ENCODE measurements at regions not wholly inside any gene's neighbourhood (a gene's known extent, or its start where the extent isn't known, plus 50 kb on each side); places are given as distances from the start of the nearest gene placed in this dataset.

- no peak overlapping the region for H3K27ac ChIP-seq (ENCODE audit: low read depth, low read length)
- no peaks in the 10 kb centered on the region for H3K4me1 ChIP-seq (ENCODE audit: control insufficient read depth, low read length)
- no peak for TF ChIP-seq CTCF (IDR thresholded peaks at IDR 0.05; ENCODE audit: low read depth, low read length, poor library complexity, severe bottlenecking)
- TF ChIP-seq EZH2phosphoT487 (IDR thresholded peaks at IDR 0.05; ENCODE audit: borderline replicate concordance, low read length) = no peak
- H3K4me2 ChIP-seq (ENCODE audit: low read length) = no peak overlapping the region
- no peak overlapping the region for H3K4me3 ChIP-seq (ENCODE audit: low read length)
- no peaks in the 10 kb centered on the region for H3K79me2 ChIP-seq (ENCODE audit: control insufficient read depth, low read length)
- H4K20me1 ChIP-seq (ENCODE audit: control insufficient read depth, insufficient read depth, low read depth, low read length) = no peaks in the 10 kb centered on the region
- no peaks in the 10 kb centered on the region for H3K9me3 ChIP-seq (ENCODE audit: control insufficient read depth, insufficient read depth, low read length)
- peaks cover 17% of the 10 kb centered on the region for H3K27me3 ChIP-seq (ENCODE audit: control insufficient read depth, low read length)
- H3F3A ChIP-seq (ENCODE audit: control insufficient read depth, insufficient read depth) = no peaks in the 10 kb centered on the region
- no peaks in the 10 kb centered on the region for H3K36me3 ChIP-seq (ENCODE audit: control insufficient read depth, low read length)
- H3K9me2 ChIP-seq (replicated peaks; ENCODE audit: control insufficient read depth, low read length) = no peaks in the 10 kb centered on the region
These were observed 58.4 kb upstream of the NLRP1 start for GRCh38 chr17:5642752-5643151.

- Histone ChIP-seq H3K27ac (ENCODE audit: low read depth, low read length) (no peak overlapping the region), H3K4me1 (ENCODE audit: control insufficient read depth, low read length) (no peaks in the 10 kb centered on the region), H3K4me3 (ENCODE audit: low read length) (no peak overlapping the region), H3K9me2 (replicated peaks; ENCODE audit: control insufficient read depth, low read length) (no peaks in the 10 kb centered on the region), H3K79me2 (ENCODE audit: control insufficient read depth, low read length) (no peaks in the 10 kb centered on the region), H3K4me2 (ENCODE audit: low read length) (no peak overlapping the region), H3F3A (ENCODE audit: control insufficient read depth, insufficient read depth) (no peaks in the 10 kb centered on the region), H4K20me1 (ENCODE audit: control insufficient read depth, insufficient read depth, low read depth, low read length) (no peaks in the 10 kb centered on the region), H3K27me3 (ENCODE audit: control insufficient read depth, low read length) (peaks cover 17% of the 10 kb centered on the region), H3K36me3 (ENCODE audit: control insufficient read depth, low read length) (no peaks in the 10 kb centered on the region), H3K9me3 (ENCODE audit: control insufficient read depth, insufficient read depth, low read length) (no peaks in the 10 kb centered on the region)
- TF ChIP-seq CTCF (IDR thresholded peaks at IDR 0.05; ENCODE audit: low read depth, low read length, poor library complexity, severe bottlenecking) (no peak), EZH2phosphoT487 (IDR thresholded peaks at IDR 0.05; ENCODE audit: borderline replicate concordance, low read length) (no peak)
These were observed 59.8 kb upstream of the NLRP1 start for GRCh38 chr17:5644065-5644464.

GRCh38 chr17:5651348-5651747 lies 67.0 kb upstream of the NLRP1 start:
- Histone ChIP-seq H3K4me3 (ENCODE audit: low read length) (no peak overlapping the region), H4K20me1 (ENCODE audit: control insufficient read depth, insufficient read depth, low read depth, low read length) (no peaks in the 10 kb centered on the region), H3K4me1 (ENCODE audit: control insufficient read depth, low read length) (no peaks in the 10 kb centered on the region), H3K36me3 (ENCODE audit: control insufficient read depth, low read length) (no peaks in the 10 kb centered on the region), H3K9me3 (ENCODE audit: control insufficient read depth, insufficient read depth, low read length) (peaks cover 6% of the 10 kb centered on the region; the same call in 1 of the 2 replicates), H3K4me2 (ENCODE audit: low read length) (no peak overlapping the region), H3K27ac (ENCODE audit: low read depth, low read length) (no peak overlapping the region), H3K9me2 (replicated peaks; ENCODE audit: control insufficient read depth, low read length) (no peaks in the 10 kb centered on the region), H3F3A (ENCODE audit: control insufficient read depth, insufficient read depth) (no peaks in the 10 kb centered on the region), H3K79me2 (ENCODE audit: control insufficient read depth, low read length) (no peaks in the 10 kb centered on the region), H3K27me3 (ENCODE audit: control insufficient read depth, low read length) (no peaks in the 10 kb centered on the region)
- TF ChIP-seq EZH2phosphoT487 (IDR thresholded peaks at IDR 0.05; ENCODE audit: borderline replicate concordance, low read length) (no peak), CTCF (IDR thresholded peaks at IDR 0.05; ENCODE audit: low read depth, low read length, poor library complexity, severe bottlenecking) (no peak)
